GM03348 (cell line): ENCODE measurements at regions not wholly inside any gene's neighbourhood (a gene's known extent, or its start where the extent isn't known, plus 50 kb on each side); places are given as distances from the start of the nearest gene placed in this dataset.
A peak's percentile ranks its signal among the peaks of the same experiment; 100 is the strongest.

Source experiments
- DNase-seq: peaks from one replicate; pipeline ENCODE4 v3.0.0; 2012; ENCODE audit warnings: low spot score

DNA sequence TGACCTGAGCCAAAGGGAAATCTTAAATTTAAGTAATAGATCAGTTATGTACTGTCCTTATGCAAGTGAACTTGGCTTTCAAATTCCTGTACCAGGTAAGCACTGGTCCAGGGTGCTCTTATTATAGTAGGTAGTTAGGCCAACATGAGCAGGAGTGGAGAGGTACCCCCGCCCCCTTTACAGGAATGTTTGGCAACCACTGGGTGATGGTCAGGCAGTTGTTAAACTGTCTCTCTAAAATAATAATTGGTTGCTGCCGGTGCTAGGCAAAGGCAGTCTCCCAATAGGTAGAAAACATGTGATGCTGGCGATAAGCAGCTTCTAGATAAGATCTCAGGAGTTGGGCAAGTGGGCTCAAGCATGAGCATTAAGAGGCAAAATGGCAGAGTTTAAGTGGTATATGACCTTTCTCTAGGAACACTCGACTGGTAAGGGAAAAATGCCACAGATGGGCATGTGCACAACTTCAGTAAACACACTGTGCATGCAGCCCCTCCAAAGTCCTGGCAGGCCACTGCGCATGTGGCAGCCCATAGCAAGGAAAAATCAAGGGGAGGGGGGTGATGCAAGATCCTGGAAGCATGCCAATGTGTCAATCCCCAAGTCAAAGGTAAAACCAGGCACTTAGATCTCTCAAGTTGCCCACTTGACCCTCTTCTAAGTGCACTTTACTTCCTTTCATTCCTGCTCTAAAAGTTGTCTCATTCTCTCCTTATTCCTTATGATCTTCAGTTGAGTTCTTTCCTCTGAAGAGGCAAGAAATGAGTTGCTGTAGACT lies 1239.7 kb downstream of the C4orf33 start:
- no peak for DNase-seq

- peak; percentile 7 for DNase-seq
Measured at GRCh38 chr4:130336585-130337217, 1240.7 kb downstream of the C4orf33 start.

DNA sequence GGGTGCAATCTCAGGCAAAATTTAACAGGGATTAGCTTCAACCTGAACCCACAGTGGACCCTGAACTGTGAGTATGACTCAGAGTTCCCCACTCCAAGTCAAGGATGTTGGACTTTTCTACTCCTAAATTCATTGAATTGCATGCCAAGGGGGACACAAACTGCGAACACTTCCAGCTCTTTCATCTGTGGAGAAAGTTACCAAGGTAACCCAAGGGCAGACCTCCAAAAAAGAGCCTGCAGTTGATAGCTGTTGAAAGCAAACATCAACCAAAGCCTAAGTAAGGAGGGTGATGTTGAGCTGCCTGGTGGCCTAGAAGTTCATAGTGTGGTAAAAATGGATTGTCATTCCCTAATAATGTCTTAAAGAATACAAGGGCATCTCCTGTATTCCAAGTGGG lies 1242.9 kb downstream of the C4orf33 start:
- DNase-seq: no peak

DNA sequence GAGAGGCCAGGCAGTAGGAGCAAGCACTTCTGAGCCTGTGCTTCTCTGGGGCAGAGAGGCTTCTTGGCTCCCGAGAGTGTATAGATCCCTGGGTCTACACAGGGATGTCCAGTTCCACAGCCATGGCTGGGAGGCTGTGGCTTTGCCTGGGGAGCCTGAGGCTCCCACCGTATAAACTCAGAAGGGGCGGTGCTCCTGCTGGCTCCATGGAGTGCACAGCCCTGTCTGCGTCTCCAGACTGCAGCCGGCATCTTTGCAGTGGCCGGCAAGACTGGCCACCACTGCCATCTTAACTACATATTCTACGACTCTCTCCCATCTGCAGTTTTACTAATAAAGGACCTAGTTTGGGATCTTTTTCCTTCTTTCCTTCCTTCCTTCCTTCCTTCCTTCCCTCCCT lies 1253.8 kb downstream of the C4orf33 start:
- DNase-seq: no peak

DNA sequence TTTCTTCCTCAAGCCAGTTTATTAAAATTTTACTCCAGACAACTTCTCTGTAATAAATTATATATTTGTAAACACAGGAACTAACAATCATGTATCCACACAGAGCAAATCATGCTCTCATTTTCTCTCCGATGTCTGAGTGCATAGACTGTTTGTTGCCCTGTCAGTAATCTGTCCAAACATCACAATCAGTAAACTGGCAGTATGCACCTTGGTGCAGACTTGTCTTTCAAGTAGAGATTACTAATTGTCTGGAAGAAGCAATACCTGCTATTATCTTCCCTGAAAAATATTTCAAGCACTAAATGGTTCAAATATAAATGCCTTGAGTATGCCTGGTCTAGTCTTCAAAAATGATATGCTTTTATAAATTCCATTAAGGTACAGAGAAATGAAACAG lies 1260.9 kb downstream of the C4orf33 start:
- DNase-seq: no peak

GRCh38 chr4:130359542-130359941 lies 1263.6 kb downstream of the C4orf33 start:
- peak; percentile 17 for DNase-seq

GRCh38 chr4:130361616-130362015 lies 1265.7 kb downstream of the C4orf33 start:
- no peak for DNase-seq

- DNase-seq: no peak
Measured at GRCh38 chr4:130368668-130369067, 1272.7 kb downstream of the C4orf33 start.

DNA sequence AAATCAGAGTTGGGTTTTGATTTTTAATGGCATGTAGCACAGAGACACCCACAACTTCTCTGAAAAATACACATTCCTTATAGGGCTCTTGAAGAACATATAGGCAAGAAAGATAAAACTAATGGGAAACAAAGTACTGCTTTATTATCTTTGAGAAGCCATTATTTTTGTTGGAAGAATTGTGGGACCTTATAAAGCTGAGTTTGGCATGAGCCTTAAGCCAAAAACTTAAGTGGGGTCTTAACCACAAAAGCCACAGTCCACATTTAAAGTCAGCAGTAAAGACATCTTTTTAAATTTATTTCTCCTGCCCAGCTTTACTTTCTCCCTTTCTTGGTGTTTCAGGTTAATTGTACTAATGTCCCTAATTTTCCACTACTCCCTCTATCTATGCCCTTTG lies 1297.3 kb downstream of the C4orf33 start:
- no peak for DNase-seq

- no peak for DNase-seq
Measured at GRCh38 chr4:130393642-130394041, 1297.7 kb downstream of the C4orf33 start.

DNA sequence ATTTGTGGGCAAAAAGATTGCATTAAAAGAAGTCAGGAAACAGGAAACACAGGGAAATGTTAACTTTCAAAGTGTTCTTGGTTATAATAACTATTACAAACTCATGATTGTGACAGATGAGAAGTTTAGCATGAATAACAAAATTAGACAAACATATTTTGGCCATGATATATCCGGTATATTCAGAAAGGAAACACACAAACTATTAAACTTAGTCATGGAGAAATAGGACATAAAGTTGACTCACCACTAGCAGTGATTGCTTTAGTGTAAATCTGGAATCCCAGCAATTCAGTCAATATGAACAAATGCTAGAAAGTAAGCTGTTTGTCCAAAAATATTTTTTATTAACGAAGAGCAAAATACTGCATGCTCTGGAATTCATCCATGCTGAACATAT lies 1299.9 kb downstream of the C4orf33 start:
- DNase-seq: peak; percentile 29

GRCh38 chr4:130403221-130403620 lies 1307.3 kb downstream of the C4orf33 start:
- no peak for DNase-seq

- DNase-seq: no peak
Measured at GRCh38 chr4:130416228-130416627, 1320.3 kb downstream of the C4orf33 start.

- no peak for DNase-seq
Measured at GRCh38 chr4:130419211-130419975, 1323.4 kb downstream of the C4orf33 start.

- DNase-seq: no peak
Measured at GRCh38 chr4:130422261-130422660, 1326.3 kb downstream of the C4orf33 start.

- no peak for DNase-seq
Measured at GRCh38 chr4:130424211-130424610, 1328.3 kb downstream of the C4orf33 start.

- DNase-seq: no peak
Measured at GRCh38 chr4:130432289-130432688, 1336.3 kb downstream of the C4orf33 start.

GRCh38 chr4:130449741-130450140 lies 1353.8 kb downstream of the C4orf33 start:
- no peak for DNase-seq

DNA sequence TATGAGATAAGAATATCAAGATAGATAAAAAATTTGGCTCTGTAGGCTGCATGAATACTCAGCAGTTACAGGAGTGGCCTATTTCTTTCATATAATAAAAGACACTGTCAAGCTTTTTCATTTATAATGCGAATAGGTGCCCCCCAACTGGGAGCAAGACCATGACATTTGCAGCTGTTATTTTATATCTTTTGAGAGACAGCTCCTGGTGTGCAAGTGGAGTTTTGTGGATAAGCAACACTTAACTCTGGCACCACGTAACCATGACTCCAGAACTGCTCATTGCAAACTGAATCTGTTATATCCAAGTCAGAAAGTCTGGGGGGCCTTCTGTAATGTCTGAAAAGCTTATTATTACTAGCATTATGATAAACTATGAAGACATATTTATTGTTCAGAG lies 1372.4 kb downstream of the C4orf33 start:
- no peak for DNase-seq

DNA sequence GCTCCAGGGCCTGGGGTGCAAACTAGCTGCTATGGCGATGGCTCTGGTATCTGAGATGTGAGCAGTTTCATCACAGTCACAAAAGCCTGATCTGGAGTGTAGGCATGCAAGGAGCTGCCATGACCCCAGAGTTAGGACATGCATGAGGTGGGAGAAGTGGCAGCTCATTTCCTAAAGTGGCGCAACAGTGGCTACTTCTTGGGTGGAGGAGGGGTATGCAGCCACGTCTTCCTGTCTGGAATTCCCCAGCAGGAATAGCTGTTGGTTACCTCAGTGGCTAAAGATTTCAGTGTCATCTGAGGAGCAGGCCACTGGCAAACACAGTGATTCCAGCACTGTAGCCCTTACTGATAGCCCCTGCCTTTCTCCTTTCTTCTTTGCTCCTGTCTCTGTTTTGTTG lies 1382.5 kb downstream of the C4orf33 start:
- DNase-seq: peak; percentile 2

DNA sequence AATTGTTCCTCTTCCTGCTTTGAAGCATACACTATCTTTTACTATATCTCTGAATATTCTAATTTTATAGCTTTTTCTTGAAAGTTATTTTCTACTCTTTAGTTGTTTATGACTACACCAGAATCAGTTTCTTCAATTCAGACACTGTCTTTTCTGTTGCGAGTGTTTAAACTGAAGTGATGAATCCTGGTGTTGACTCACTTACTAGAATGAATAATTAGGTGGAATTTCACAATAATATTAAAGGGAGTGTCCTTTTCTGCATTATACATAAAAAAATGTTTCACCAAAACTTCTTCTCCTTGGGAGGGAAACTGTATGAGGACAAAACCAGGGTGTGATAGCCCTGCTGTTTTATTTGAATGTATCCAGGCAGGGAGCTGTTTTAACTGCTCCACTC lies 1383.1 kb downstream of the C4orf33 start:
- no peak for DNase-seq

- no peak for DNase-seq
Measured at GRCh38 chr4:130479674-130480073, 1383.7 kb downstream of the C4orf33 start.

- no peak for DNase-seq
Measured at GRCh38 chr4:130484826-130485225, 1388.9 kb downstream of the C4orf33 start.
